Fibroblast of lung (primary cell): ENCODE measurements at regions not wholly inside any gene's neighbourhood (a gene's known extent, or its start where the extent isn't known, plus 50 kb on each side); places are given as distances from the start of the nearest gene placed in this dataset.

Experiments used
- DNase-seq, 2 donors: peaks; one replicate each; pipeline versions ENCODE4 v3.0.0 to v3.0.0-alpha.2; 2010; ENCODE audit warnings: low read depth in 2 of 2
- H2AFZ ChIP-seq: 2 replicates; pipeline ENCODE4 v1.5.1; 2012; ENCODE audit warnings: low read length, control low read depth, inconsistent platforms
- H3K27ac ChIP-seq: 2 replicates; pipeline ENCODE4 v1.5.1; 2011; ENCODE audit warnings: low read length, control low read depth; ENCODE audit not compliant: insufficient read depth
- H3K27me3 ChIP-seq: 2 replicates; pipeline ENCODE4 v1.5.1; 2011; ENCODE audit warnings: mild to moderate bottlenecking, low read length; ENCODE audit not compliant: control insufficient read depth, insufficient read depth
- H3K36me3 ChIP-seq: 2 replicates; pipeline ENCODE4 v1.5.1; 2011; ENCODE audit warnings: low read length; ENCODE audit not compliant: control insufficient read depth, insufficient read depth
- H3K4me1 ChIP-seq: 2 replicates; pipeline ENCODE4 v1.5.1; 2011; ENCODE audit warnings: low read length; ENCODE audit not compliant: control insufficient read depth, insufficient read depth; ENCODE audit errors: extremely low read depth
- H3K4me2 ChIP-seq: 2 replicates; pipeline ENCODE4 v1.5.1; 2011; ENCODE audit warnings: low read length, control low read depth; ENCODE audit not compliant: insufficient read depth; ENCODE audit errors: extremely low read depth
- H3K4me3 ChIP-seq, 4 experiments: fragments of 200-600 bp in 1 of 4; sonication (generic) in 1 of 4; replicated peaks in 1 of 4; 2 replicates each; pipeline ENCODE4 v1.5.1; 2011 to 2016; ENCODE audit warnings: low read length in 4 of 4, low read depth in 3 of 4, mild to moderate bottlenecking in 3 of 4, control low read depth in 2 of 4, inconsistent platforms in 1 of 4, mixed read lengths in 1 of 4; ENCODE audit not compliant: insufficient read depth in 1 of 4; ENCODE audit errors: control extremely low read depth in 1 of 4
- H3K79me2 ChIP-seq: 2 replicates; pipeline ENCODE4 v1.5.1; 2012; ENCODE audit warnings: mild to moderate bottlenecking, low read length, inconsistent platforms; ENCODE audit not compliant: control insufficient read depth, insufficient read depth
- H3K9ac ChIP-seq: 2 replicates; pipeline ENCODE4 v1.5.1; 2011; ENCODE audit warnings: mild to moderate bottlenecking, low read length, control low read depth; ENCODE audit not compliant: insufficient read depth
- H3K9me3 ChIP-seq: 2 replicates; pipeline ENCODE4 v1.5.1; 2012; ENCODE audit warnings: low read depth, low read length; ENCODE audit not compliant: control insufficient read depth, insufficient read depth
- H4K20me1 ChIP-seq: 2 replicates; pipeline ENCODE4 v1.5.1; 2011; ENCODE audit warnings: low read length; ENCODE audit not compliant: control insufficient read depth, insufficient read depth; ENCODE audit errors: extremely low read depth
- EZH2 ChIP-seq: IDR thresholded peaks from 2 replicates; pipeline ENCODE4 v1.5.1; 2012; ENCODE audit warnings: low read length, control low read depth, mild to moderate bottlenecking; ENCODE audit errors: missing control alignments
- TF ChIP-seq, protein P1 (sequence below), 2 donors: IDR thresholded peaks in 1 of 2; conservative IDR thresholded peaks in 1 of 2; 1 replicate in 1 of 2; 2 replicates in 1 of 2; pipeline ENCODE4 v1.5.1; 2011 to 2012; ENCODE audit warnings: low read length in 2 of 2, control low read depth in 1 of 2, inconsistent platforms in 1 of 2, low read depth in 1 of 2, mild to moderate bottlenecking in 1 of 2

DNA sequence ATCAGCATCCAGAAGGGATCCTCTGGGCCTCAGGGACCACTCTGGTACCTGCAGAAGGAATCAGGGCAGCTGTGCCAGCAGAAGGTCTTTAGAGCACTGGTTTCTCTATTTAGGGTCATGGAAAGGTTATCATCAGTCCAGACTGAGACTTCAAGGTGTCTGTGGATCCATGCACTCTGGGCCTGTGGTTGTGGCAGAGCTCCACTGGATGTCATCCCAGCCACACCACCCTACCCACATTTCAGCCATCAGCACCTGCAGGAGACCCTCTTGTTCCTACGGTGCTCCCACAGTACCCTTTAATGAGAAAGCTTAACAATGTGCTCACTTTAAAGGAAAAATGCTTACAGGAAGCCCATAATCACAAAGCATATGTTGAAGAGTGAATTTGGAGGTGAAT is 603.4 kb upstream of the CCDC54 start:
- Histone ChIP-seq H3K9me3 (no peaks in the 10 kb centered on the region), H3K36me3 (no peaks in the 10 kb centered on the region), H2AFZ (no peak overlapping the region), H3K4me3 (no peak overlapping the region), H3K4me1 (no peaks in the 10 kb centered on the region), H3K27me3 (no peaks in the 10 kb centered on the region), H3K4me2 (no peak overlapping the region), H3K79me2 (no peaks in the 10 kb centered on the region), H3K27ac (no peak overlapping the region), H4K20me1 (no peaks in the 10 kb centered on the region), H3K9ac (no peak overlapping the region)
- TF ChIP-seq, protein P1, sequence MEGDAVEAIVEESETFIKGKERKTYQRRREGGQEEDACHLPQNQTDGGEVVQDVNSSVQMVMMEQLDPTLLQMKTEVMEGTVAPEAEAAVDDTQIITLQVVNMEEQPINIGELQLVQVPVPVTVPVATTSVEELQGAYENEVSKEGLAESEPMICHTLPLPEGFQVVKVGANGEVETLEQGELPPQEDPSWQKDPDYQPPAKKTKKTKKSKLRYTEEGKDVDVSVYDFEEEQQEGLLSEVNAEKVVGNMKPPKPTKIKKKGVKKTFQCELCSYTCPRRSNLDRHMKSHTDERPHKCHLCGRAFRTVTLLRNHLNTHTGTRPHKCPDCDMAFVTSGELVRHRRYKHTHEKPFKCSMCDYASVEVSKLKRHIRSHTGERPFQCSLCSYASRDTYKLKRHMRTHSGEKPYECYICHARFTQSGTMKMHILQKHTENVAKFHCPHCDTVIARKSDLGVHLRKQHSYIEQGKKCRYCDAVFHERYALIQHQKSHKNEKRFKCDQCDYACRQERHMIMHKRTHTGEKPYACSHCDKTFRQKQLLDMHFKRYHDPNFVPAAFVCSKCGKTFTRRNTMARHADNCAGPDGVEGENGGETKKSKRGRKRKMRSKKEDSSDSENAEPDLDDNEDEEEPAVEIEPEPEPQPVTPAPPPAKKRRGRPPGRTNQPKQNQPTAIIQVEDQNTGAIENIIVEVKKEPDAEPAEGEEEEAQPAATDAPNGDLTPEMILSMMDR (conservative IDR thresholded peaks at IDR 0.05 in 1 of 2, IDR thresholded peaks at IDR 0.05 in 1 of 2; ENCODE audit: low read depth in 1 of 2, low read length in 2 of 2), result no peak
- no peak for TF ChIP-seq EZH2
- no peak for DNase-seq

DNA sequence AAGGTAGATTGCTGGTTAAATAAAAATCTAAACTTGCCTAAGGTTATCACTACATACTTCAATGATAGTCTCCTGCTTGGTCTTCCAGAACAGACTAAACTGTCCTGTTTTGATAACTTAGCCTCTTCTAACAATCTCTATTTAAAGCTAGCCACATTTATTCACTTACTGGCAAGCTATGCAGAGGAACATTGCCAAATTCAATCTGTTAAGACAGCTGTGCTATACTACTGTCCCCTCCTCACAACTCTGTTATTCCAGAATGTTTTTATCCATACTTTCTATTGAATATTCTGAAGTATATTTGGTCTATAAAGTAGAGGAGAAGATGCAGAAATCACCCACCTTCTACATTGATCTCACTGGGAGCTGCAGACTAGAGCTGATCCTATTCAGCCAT is 594.0 kb upstream of the CCDC54 start:
- H3K79me2 ChIP-seq, result no peaks in the 10 kb centered on the region
- DNase-seq, result no peak
- no peak overlapping the region for H3K9ac ChIP-seq
- no peaks in the 10 kb centered on the region for H3K9me3 ChIP-seq
- H3K27ac ChIP-seq, result no peak overlapping the region
- H3K27me3 ChIP-seq, result no peaks in the 10 kb centered on the region
- H3K4me3 ChIP-seq, result no peak overlapping the region
- H3K36me3 ChIP-seq, result no peaks in the 10 kb centered on the region
- no peaks in the 10 kb centered on the region for H4K20me1 ChIP-seq
- TF ChIP-seq EZH2, result no peak
- TF ChIP-seq, protein P1 (conservative IDR thresholded peaks at IDR 0.05 in 1 of 2, IDR thresholded peaks at IDR 0.05 in 1 of 2; ENCODE audit: low read depth in 1 of 2, low read length in 2 of 2), result no peak
- H3K4me2 ChIP-seq, result no peak overlapping the region
- no peak overlapping the region for H2AFZ ChIP-seq
- no peaks in the 10 kb centered on the region for H3K4me1 ChIP-seq

DNA sequence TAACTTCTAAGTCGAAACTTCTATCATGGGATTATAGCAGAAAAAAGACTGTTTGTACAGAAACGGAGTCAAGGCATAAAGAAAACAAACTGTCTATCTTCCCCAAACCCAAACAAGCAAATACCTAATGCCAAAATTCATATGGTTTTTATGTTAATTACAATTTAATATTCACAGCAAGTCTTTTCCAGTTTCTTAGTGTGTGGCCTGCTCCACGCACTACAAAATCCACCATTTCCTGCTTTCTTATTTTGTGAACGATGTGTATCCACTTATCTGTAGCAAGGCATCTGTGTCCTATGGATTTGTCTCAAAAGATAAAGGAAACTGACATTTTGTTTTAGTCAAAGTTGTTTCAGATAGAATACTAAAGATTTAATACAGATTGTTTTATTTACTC is 588.0 kb upstream of the CCDC54 start:
- no peak for DNase-seq
- H3K4me3 ChIP-seq, result no peak overlapping the region
- TF ChIP-seq, protein P1 (conservative IDR thresholded peaks at IDR 0.05 in 1 of 2, IDR thresholded peaks at IDR 0.05 in 1 of 2; ENCODE audit: low read depth in 1 of 2, low read length in 2 of 2), result no peak
- H4K20me1 ChIP-seq, result no peaks in the 10 kb centered on the region
- no peaks in the 10 kb centered on the region for H3K4me1 ChIP-seq
- H3K9ac ChIP-seq, result no peak overlapping the region
- no peak overlapping the region for H3K27ac ChIP-seq
- H3K79me2 ChIP-seq, result no peaks in the 10 kb centered on the region
- H3K27me3 ChIP-seq, result no peaks in the 10 kb centered on the region
- no peaks in the 10 kb centered on the region for H3K9me3 ChIP-seq
- H3K36me3 ChIP-seq, result no peaks in the 10 kb centered on the region
- no peak overlapping the region for H3K4me2 ChIP-seq
- no peak overlapping the region for H2AFZ ChIP-seq
